BE2C (cell line): ENCODE measurements at regions not wholly inside any gene's neighbourhood (a gene's known extent, or its start where the extent isn't known, plus 50 kb on each side); places are given as distances from the start of the nearest gene placed in this dataset.
A peak's percentile ranks its signal among the peaks of the same experiment; 100 is the strongest.

ENCODE experiments used
- DNase-seq: peaks from one replicate; pipeline ENCODE4 v3.0.0-alpha.2; 2020
- H3K27me3 ChIP-seq: fragments of 250-450 bp; sonication (Bioruptor Pico); 2 replicates; pipeline ENCODE4 v1.5.1; 2020; ENCODE audit warnings: mild to moderate bottlenecking
- H3K36me3 ChIP-seq: fragments of 250-450 bp; sonication (Bioruptor Pico); 2 replicates; pipeline ENCODE4 v1.5.1; 2020; ENCODE audit warnings: mild to moderate bottlenecking
- H3K4me1 ChIP-seq: fragments of 250-450 bp; sonication (Bioruptor Pico); 2 replicates; pipeline ENCODE4 v1.5.1; 2020
- H3K4me3 ChIP-seq: 2 replicates; pipeline ENCODE4 v1.5.1; 2011; ENCODE audit warnings: low read depth, low read length
- H3K9me3 ChIP-seq: fragments of 250-450 bp; sonication (Bioruptor Pico); 2 replicates; pipeline ENCODE4 v1.5.1; 2020
- TF ChIP-seq, protein P1 (sequence below): IDR thresholded peaks from 2 replicates; pipeline ENCODE4 v1.5.1; 2012; ENCODE audit warnings: mild to moderate bottlenecking, low read depth, low read length

DNA sequence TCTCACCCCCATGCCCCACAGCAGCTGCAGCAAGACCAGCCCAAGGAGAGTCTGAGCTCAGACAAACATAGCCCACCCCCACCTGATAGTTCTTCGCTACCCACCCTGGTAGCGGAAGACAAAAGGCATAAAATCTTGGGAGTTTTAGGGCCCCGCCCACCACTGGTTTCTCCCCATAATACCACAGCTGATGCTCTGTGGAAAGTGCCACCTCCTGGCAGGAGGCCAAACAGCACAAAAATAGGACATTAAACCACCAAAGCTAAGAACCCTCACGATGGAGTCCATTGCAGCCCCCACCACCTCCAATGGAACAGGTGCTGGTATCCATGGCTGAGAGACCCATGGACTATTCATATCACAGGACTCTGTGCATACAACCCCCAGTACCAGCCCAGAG lies 226.7 kb downstream of the SNCA start:
- H3K4me3 ChIP-seq, result no peak overlapping the region
- no peaks in the 10 kb centered on the region for H3K9me3 ChIP-seq
- no peaks in the 10 kb centered on the region for H3K27me3 ChIP-seq
- H3K36me3 ChIP-seq, result no peaks in the 10 kb centered on the region
- DNase-seq, result no peak
- TF ChIP-seq, protein P1, sequence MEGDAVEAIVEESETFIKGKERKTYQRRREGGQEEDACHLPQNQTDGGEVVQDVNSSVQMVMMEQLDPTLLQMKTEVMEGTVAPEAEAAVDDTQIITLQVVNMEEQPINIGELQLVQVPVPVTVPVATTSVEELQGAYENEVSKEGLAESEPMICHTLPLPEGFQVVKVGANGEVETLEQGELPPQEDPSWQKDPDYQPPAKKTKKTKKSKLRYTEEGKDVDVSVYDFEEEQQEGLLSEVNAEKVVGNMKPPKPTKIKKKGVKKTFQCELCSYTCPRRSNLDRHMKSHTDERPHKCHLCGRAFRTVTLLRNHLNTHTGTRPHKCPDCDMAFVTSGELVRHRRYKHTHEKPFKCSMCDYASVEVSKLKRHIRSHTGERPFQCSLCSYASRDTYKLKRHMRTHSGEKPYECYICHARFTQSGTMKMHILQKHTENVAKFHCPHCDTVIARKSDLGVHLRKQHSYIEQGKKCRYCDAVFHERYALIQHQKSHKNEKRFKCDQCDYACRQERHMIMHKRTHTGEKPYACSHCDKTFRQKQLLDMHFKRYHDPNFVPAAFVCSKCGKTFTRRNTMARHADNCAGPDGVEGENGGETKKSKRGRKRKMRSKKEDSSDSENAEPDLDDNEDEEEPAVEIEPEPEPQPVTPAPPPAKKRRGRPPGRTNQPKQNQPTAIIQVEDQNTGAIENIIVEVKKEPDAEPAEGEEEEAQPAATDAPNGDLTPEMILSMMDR, result no peak
- H3K4me1 ChIP-seq, result no peaks in the 10 kb centered on the region

- Histone ChIP-seq H3K4me1 (no peaks in the 10 kb centered on the region), H3K36me3 (no peaks in the 10 kb centered on the region), H3K9me3 (no peaks in the 10 kb centered on the region), H3K4me3 (no peak overlapping the region), H3K27me3 (no peaks in the 10 kb centered on the region)
- DNase-seq, result no peak
- TF ChIP-seq, protein P1, result no peak
Observed at GRCh38 chr4:89609756-89610155, 227.2 kb downstream of the SNCA start.

- no peak overlapping the region for H3K4me3 ChIP-seq
- no peak for DNase-seq
- no peaks in the 10 kb centered on the region for H3K4me1 ChIP-seq
- no peaks in the 10 kb centered on the region for H3K9me3 ChIP-seq
- no peaks in the 10 kb centered on the region for H3K36me3 ChIP-seq
- no peaks in the 10 kb centered on the region for H3K27me3 ChIP-seq
- TF ChIP-seq, protein P1, result no peak
Observed at GRCh38 chr4:89604951-89605350, 232.0 kb downstream of the SNCA start.

GRCh38 chr4:89599026-89599425 lies 237.9 kb downstream of the SNCA start:
- DNase-seq, result no peak
- Histone ChIP-seq H3K4me1 (no peaks in the 10 kb centered on the region), H3K4me3 (no peak overlapping the region), H3K27me3 (no peaks in the 10 kb centered on the region), H3K9me3 (no peaks in the 10 kb centered on the region), H3K36me3 (no peaks in the 10 kb centered on the region)
- TF ChIP-seq, protein P1, result no peak

DNA sequence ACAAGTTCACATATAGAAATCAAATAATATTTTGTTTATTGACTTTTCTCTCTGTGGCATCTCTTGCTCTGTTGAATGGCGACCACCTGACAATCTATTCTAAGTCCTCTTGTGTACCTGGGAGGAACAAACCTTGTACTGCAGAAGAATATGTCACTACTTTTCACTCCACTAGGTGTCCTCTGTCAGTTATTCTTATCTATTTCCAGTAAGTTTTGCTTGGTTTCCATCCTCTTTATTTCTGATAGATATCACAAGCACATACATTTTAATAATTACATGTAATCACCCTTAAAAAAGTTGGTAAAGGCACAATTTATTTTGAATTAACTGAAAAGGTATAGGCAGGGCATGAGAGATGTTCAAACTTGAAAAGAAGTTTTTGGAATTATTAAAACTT lies 238.4 kb downstream of the SNCA start:
- TF ChIP-seq, protein P1, result peak; percentile 38
- Histone ChIP-seq H3K9me3 (no peaks in the 10 kb centered on the region), H3K4me1 (no peaks in the 10 kb centered on the region), H3K4me3 (no peak overlapping the region), H3K36me3 (no peaks in the 10 kb centered on the region), H3K27me3 (no peaks in the 10 kb centered on the region)
- no peak for DNase-seq

DNA sequence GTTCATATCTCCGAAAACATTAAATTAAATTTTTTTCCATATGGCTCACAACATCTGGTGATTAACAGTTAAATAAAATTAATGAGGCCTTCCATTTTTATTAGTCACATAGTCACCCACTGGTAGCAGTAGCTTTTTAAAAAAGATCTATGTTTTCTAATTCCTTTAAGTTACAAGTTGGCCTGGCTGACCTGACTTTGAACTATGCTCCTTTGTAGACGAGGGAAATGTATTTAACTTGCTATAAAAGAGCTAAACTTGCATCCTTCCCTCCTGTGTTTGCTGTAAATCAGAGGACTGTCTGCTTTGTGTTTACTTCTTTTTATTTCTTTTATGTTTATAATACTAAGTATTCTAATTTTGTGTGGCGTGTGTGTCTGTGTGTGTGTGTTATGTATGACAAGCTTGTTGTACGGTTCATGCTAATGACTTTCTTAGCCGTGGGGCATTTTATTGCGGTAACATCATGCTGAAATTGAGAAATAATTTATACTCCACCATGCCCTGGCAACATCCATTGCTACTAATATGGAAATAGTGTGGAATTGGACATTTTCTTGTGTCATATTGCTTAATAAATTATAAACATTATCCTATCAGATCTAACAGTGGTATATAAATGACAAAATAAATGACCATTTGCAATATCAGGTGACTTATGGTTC lies 241.7 kb downstream of the SNCA start:
- Histone ChIP-seq H3K9me3 (no peaks in the 10 kb centered on the region), H3K4me3 (no peak overlapping the region), H3K27me3 (no peaks in the 10 kb centered on the region), H3K36me3 (no peaks in the 10 kb centered on the region), H3K4me1 (no peaks in the 10 kb centered on the region)
- TF ChIP-seq, protein P1, result no peak
- no peak for DNase-seq
